LoVo (cell line): ENCODE measurements at regions not wholly inside any gene's neighbourhood (a gene's known extent, or its start where the extent isn't known, plus 50 kb on each side); places are given as distances from the start of the nearest gene placed in this dataset.
"Not testable (repeated sequence)": the region's sequence is repeated elsewhere in the genome, so short reads cannot be mapped to it uniquely, and the experiment has no call there.

Experiments used
- DNase-seq: peaks from one replicate; pipeline ENCODE4 v3.0.0-alpha.2; 2016; ENCODE audit warnings: low spot score

DNA sequence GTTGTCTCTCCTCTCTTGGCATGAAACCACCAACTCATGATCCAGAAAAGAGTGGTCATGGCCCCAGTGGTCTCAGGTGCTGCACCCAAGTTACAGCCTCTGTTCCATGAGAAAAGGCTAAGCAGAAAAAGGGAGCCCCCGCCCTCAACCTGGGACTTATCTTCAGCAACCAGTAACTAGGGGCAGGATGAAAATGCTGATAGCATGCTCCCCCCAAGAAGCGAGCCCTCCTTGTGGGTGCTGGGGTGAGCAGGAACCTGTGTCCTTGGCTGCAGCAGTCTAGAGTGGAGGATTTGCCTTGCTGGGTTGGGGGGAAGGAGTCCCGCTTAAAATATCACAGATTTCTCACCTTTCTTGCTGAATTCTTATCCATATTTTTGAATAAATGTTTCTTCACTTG is 490.0 kb downstream of the SUCLG1 start:
- no peak for DNase-seq

DNA sequence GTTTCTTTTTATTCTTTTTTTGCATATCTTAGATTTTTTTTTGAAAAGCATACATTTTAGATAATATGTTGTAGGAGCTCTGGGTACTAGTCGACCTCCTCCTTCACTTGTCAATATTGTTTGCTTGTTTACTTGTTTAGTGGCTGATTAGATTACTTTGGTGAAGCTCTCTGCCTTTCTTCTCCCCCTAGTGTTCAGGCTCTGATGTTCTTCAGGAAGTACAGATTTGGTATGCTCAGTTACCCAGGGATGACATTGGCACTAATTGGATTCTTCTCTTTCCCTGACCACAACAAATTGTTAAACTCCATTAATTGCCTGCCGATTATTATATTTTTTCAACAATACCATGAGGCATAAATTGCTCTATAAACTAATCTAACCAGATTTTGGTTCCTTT is 491.2 kb downstream of the SUCLG1 start:
- DNase-seq, result no peak

- DNase-seq, result not testable (repeated sequence)
These were observed 492.1 kb downstream of the SUCLG1 start for GRCh38 chr2:83966946-83967345.

GRCh38 chr2:83961512-83961911 is 497.6 kb downstream of the SUCLG1 start:
- DNase-seq, result no peak

- no peak for DNase-seq
These were observed 498.7 kb downstream of the SUCLG1 start for GRCh38 chr2:83960371-83960770.

- no peak for DNase-seq
These were observed 499.8 kb downstream of the SUCLG1 start for GRCh38 chr2:83959266-83959665.

GRCh38 chr2:83956991-83957390 is 502.1 kb downstream of the SUCLG1 start:
- no peak for DNase-seq

DNA sequence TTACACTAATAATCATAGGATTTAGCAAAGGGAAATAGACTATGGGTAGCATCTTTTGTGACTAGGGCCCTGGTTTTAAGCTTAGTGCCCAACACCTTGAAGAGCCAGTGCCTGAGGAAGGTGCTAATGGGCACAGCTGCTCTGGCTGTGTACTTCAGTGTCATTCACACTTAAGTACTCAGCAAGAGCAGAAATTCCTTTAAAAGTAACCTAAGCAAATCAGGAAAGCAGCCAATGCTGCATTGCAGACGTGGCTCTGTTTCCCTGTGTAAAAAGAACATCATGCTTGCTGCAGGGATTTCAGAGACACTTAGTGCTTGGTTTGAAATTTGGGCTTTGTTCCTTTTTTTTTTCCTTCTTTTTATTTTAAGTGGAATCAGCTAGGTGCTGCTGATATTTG is 505.4 kb downstream of the SUCLG1 start:
- no peak for DNase-seq

DNA sequence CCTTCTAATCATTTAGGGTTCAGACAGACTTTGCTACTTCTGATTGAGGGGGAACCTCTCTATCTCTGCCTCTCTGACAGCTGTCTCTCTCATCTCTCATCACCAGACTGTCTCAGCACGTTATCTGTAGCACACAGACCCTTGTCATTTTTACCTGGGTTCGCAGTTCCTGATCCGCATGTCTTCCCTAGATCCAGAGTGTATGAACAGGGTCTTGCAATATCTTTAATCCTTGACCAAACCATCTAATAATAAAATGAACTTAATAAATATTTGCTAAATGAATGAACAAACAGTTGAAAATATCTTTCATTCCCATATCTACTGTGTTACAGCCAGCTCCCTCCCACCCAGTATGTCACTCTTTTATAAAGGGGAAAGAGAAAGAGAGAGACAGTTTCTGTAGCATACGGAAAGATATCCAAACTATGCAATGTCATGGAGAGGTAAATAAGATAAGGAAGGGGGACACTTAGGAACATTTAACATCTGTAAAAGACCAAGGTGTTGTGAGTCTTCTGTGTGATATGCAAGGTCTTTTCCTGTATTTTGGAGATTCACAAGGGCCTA is 507.6 kb downstream of the SUCLG1 start:
- no peak for DNase-seq

- no peak for DNase-seq
These were observed 509.7 kb downstream of the SUCLG1 start for GRCh38 chr2:83949361-83949760.

GRCh38 chr2:83944191-83944590 is 514.9 kb downstream of the SUCLG1 start:
- DNase-seq, result no peak

DNA sequence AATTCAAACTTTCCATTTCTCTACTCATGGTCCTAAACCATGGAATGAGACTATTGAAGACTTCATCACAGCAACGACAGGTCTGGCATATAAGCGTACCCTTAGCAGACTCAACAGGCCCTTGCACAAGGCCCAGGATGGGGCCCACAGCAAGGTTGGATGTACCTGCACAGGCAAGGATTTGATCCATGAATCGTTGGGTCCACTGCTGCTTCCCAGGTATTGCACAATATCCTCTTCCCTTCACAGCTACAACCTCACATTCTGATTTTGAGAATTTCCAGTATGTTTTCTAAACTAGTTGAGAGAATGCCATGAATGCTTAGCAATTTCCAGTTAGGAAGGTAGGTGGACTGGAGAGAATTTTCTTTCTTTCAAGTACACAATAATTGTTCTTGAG is 515.8 kb downstream of the SUCLG1 start:
- no peak for DNase-seq

GRCh38 chr2:83941886-83942285 is 517.2 kb downstream of the SUCLG1 start:
- DNase-seq, result no peak

DNA sequence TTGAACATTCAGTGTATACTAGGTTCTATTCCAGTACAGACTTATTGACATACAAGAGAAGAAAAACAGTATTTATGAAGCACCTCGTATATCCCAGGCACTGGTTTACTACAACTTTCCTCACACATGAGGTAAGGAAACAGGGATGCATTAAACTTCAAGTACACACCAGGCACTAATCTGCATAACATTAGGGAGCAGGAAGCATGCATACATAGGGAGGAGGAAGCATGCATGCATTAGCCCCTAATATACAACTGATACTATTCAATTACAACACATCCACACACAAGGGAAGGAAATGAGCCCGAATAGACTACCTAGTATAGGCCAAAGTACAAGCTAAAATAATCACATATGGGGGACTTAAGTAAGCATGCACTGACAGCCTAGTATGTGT is 525.3 kb downstream of the SUCLG1 start:
- no peak for DNase-seq

DNA sequence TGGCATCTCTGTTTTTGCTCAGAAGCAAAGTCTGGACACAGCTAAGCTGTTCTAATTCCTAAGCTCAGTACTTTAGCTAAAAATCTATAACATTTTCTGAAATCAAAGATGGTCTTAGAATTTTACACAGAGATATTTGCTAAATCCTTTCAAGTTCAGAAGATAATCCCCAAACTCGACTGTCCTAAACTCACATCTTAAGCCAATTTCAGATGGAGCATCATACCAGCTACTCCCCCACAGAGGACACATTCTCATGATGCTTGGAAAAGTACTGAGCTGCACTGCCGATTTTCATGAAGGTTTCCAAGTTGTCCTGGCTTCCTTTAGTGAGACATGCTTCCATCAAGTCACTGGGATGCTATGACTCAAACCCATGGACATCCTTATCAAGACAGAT is 535.5 kb downstream of the SUCLG1 start:
- no peak for DNase-seq

DNA sequence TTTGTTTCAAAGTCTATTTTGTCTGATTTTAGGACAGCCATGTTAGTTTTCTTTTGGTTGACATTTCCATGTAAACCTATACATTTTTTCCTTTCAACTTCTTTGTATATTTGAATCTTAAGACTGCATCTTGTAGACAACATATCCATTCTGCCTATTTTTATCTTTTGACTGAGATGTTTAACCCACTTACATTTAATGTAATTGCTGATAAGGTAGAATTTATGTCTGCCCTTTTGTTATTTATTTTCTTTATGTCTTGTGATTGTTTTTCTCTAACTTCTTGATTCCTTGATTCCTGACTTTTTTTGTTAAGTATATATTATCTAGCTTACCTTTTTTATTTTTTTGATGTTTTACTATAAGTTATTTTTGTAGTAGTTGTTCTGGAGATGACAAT is 542.5 kb downstream of the SUCLG1 start:
- DNase-seq, result no peak

DNA sequence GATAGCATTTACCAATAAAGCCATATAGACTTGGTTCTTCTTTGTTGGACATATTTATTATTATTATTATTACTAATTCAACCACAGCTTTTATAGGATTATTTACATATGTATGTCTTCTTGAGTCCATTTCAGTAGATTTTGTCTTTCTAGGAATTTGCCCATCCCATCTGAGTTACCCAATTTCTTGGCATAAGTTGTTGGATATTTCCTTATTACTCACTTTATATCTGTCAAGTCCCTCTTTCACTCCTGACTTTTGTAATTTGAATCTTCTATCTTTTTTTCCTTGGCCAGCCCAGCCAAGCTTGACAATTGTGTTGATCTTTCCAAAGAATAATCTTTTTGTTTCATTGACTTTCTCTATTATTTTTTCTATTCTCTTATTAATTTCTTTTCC is 543.7 kb downstream of the SUCLG1 start:
- DNase-seq, result no peak

DNA sequence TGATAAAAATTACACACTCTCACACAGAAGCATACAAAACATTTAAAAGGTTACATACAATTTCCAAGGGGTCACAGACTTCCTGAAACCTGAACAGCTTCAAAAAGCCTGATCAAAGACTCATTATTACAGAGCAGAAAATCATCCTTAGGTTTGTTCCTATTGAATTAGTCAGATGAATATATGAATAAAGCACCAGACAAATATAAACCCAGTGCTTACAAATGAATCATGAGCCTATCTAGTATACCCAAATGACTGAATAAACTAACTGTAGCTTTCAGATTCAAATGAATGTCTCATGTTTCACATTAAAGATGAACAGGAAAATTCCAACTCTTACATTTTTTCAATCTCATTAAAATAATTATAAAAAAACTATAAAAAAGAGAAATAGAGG is 550.3 kb downstream of the SUCLG1 start:
- no peak for DNase-seq

- DNase-seq, result no peak
These were observed 557.8 kb downstream of the SUCLG1 start for GRCh38 chr2:83901317-83901716.

- no peak for DNase-seq
These were observed 558.2 kb downstream of the SUCLG1 start for GRCh38 chr2:83900862-83901261.

- DNase-seq, result no peak
These were observed 559.8 kb downstream of the SUCLG1 start for GRCh38 chr2:83899271-83899670.

DNA sequence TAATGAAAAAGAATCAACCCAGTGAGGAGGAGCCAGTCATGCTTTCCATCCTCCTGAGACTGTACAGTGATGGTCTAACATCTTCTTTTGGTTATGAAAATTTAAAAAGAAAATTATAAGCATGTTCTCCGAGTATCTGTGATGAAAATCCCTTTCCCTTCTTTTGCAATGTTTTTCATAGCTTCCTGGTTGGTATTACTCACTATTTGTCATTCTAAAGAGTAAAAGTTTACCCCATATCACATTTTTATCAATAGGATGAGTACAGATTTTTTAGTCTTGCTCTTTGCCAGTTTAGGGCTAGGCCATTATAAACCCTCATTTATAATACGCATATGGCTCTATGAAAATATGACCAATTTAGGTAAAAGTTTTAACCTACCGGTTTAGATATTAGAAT is 564.1 kb downstream of the SUCLG1 start:
- no peak for DNase-seq

GRCh38 chr2:83887757-83888156 is 571.3 kb downstream of the SUCLG1 start:
- no peak for DNase-seq

- DNase-seq, result no peak
These were observed 580.0 kb downstream of the SUCLG1 start for GRCh38 chr2:83879127-83879526.

DNA sequence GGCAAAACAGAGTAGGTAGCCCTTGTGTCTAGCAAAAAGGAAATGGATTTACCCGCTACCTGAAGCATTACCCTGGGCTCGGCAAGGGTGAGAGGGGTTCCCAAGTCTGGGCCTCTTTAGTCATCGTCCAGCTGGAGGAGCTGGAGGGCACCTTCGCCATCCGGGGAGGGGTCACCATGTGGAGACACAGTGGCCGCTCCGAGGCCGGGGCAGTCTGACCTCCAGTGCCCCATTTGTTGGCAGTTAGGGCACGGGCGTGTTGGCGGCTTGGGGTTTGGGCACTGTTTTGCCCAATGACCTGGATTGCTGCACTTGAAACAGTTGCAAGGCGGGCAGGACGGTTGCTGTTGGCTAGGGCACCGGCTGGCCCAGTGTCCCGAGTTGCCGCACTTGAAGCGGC is 581.8 kb downstream of the SUCLG1 start:
- DNase-seq, result not testable (repeated sequence)
